ENCODE measurements at regions not wholly inside any gene's neighbourhood (a gene's known extent, or its start where the extent isn't known, plus 50 kb on each side); places are given as distances from the start of the nearest gene placed in this dataset.
A peak's percentile ranks its signal among the peaks of the same experiment; 100 is the strongest.

DNA sequence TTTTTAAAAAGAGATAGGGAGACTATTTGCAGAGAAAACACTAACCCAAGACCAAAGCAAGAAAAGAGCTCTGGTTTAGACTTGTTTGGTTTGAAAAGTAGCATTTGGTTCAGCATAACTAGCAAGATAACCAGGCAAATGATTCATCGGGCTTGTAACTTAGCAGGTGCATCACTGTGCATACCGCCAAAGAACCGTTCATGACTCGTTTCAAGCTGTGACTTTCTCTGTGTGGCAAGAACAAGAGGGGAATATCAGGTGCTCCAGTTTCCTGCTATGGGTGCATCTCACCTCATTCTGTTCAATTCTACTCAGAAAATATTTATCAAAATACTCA lies 244.9 kb downstream of the ETAA1 start:
- TF ChIP-seq, protein P1, sequence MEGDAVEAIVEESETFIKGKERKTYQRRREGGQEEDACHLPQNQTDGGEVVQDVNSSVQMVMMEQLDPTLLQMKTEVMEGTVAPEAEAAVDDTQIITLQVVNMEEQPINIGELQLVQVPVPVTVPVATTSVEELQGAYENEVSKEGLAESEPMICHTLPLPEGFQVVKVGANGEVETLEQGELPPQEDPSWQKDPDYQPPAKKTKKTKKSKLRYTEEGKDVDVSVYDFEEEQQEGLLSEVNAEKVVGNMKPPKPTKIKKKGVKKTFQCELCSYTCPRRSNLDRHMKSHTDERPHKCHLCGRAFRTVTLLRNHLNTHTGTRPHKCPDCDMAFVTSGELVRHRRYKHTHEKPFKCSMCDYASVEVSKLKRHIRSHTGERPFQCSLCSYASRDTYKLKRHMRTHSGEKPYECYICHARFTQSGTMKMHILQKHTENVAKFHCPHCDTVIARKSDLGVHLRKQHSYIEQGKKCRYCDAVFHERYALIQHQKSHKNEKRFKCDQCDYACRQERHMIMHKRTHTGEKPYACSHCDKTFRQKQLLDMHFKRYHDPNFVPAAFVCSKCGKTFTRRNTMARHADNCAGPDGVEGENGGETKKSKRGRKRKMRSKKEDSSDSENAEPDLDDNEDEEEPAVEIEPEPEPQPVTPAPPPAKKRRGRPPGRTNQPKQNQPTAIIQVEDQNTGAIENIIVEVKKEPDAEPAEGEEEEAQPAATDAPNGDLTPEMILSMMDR (IDR thresholded peaks at IDR 0.05): no peak

DNA sequence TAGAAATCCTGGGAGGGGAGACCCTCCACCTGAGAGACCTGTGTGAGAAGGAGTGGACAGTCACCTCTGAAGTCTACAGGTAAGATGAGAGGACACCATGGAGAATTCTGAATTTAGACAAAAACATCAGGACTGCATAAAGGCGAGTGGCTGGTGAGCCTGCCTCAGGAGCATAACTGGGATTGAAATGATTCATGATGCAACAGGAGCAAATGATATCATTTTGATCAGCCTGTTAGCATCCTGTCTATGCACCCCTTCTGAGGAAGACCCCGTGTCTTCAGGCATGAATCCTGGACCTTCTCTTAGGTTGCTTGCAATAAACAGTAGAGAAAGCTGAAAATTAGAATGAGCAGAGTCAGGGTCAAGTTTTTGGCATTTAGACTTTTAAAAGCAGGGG lies 245.8 kb downstream of the ETAA1 start:
- TF ChIP-seq, protein P1 (IDR thresholded peaks at IDR 0.05): no peak

DNA sequence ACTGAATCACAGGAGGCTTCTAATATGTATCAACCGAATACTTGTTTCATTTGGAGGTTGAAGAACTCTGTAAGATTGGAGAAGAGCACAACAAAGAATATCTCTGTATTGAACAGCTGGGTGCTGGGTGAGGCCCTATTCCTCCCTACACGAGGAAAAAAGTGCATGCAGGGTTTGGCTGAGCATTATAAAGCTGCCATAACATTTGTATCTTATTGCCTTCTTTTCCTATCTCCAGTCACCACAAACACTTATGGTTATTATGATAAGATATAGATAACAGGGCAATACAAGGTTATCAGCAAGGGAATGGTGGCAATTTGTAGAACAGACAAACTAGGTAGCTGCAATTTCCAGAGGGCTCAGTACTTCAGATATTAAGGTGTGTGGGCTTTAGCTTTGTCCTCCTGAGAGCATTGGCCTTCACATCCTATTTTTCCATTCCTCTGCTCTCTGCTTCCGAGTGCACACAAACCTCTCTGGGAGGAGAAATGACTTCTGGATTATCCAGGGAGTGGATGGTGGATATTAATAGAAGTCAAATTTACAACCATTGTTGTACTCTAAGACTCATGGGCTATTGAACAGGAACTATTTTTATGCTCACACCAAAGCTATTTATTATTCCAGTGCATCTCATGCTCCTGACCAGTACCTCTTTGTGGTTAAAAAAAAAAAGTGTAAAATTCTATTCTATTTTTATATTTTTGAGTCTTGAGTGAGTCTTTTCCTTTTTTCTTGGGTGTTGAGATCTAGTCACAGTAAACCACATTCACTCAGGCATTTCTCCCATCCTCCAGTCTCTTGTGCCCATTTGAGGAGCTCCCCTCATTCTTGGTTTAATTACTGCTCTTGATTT lies 248.4 kb downstream of the ETAA1 start:
- TF ChIP-seq, protein P1 (IDR thresholded peaks at IDR 0.05): no peak

DNA sequence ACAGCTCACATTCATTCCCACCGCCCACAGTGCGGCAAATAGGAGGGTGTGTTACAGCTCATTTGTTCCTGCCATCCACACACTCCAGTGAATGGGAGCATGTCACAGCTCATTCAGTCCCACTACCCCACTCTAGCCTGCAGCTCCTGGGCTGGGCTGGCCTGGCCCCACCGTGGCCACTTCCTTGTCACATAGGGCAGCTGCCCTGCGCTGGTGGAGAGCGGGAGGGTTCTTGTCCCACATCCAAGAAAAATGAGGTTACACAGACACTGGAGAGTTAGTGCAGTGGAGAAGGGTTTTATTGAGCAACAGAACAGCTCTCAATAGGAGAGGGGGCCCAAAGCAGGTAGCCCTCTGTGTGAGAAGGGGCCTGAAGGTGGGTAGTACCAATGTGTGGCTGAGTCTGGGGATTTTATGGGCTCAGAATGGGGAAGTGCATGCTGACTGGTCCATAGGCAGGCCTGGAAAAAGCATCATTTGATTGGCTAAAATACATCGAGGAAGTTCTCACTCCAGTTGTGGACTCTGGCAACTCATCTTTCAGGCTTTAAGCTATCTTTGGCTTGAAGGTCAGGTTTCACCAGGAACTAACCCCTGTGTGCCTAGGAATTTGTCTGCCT lies 249.7 kb downstream of the ETAA1 start:
- TF ChIP-seq, protein P1 (IDR thresholded peaks at IDR 0.05): no peak

GRCh38 chr2:67649331-67650261 lies 252.5 kb downstream of the ETAA1 start:
- TF ChIP-seq, protein P1 (IDR thresholded peaks at IDR 0.05): no peak

GRCh38 chr2:67650291-67651133 lies 253.4 kb downstream of the ETAA1 start:
- TF ChIP-seq, protein P1 (IDR thresholded peaks at IDR 0.05): peak; percentile 46; the same call in 1 of the 2 replicates
